Fibroblast of lung (primary cell): ENCODE measurements at regions not wholly inside any gene's neighbourhood (a gene's known extent, or its start where the extent isn't known, plus 50 kb on each side); places are given as distances from the start of the nearest gene placed in this dataset.
"Not testable (repeated sequence)": the region's sequence is repeated elsewhere in the genome, so short reads cannot be mapped to it uniquely, and the experiment has no call there.

ENCODE experiments used
- CTCF ChIP-seq, 2 donors: IDR thresholded peaks in 1 of 2; conservative IDR thresholded peaks in 1 of 2; 1 replicate in 1 of 2; 2 replicates in 1 of 2; pipeline ENCODE4 v1.5.1; 2011 to 2012; ENCODE audit warnings: low read length in 2 of 2, control low read depth in 1 of 2, inconsistent platforms in 1 of 2, low read depth in 1 of 2, mild to moderate bottlenecking in 1 of 2
- EZH2 ChIP-seq: IDR thresholded peaks from 2 replicates; pipeline ENCODE4 v1.5.1; 2012; ENCODE audit warnings: low read length, control low read depth, mild to moderate bottlenecking; ENCODE audit errors: missing control alignments

GRCh38 chr7:149948444-149948843, 74.7 kb downstream of the ATP6V0E2 start:
- not testable (repeated sequence) for TF ChIP-seq EZH2; CTCF (conservative IDR thresholded peaks at IDR 0.05 in 1 of 2, IDR thresholded peaks at IDR 0.05 in 1 of 2; ENCODE audit: low read depth in 1 of 2, low read length in 2 of 2)
